CD4-positive, alpha-beta T cell (primary cell): ENCODE measurements at regions not wholly inside any gene's neighbourhood (a gene's known extent, or its start where the extent isn't known, plus 50 kb on each side); places are given as distances from the start of the nearest gene placed in this dataset.

ENCODE experiments used
- ATAC-seq: fragments of 200-7000 bp; cut with Tn5 transposase; one replicate; pipeline ENCODE4 v1.10.0; 2022; ENCODE audit warnings: mild to moderate bottlenecking; ENCODE audit not compliant: poor library complexity
- CTCF ChIA-PET: fragments of 350-600 bp; sonication (Branson Sonifier 250); formaldehyde crosslinking; loops from one replicate; lab custom pipeline; 2021; ENCODE audit warnings: antibody characterized with exemption, inconsistent platforms; lab: Charles Lee
- POLR2A ChIA-PET: fragments of 350-600 bp; sonication (Branson Sonifier 250); formaldehyde crosslinking; loops from one replicate; lab custom pipeline; 2021; ENCODE audit warnings: antibody characterized with exemption, inconsistent platforms; lab: Charles Lee
- DNase-seq, 14 experiments: peaks; one replicate each; pipeline ENCODE4 v3.0.0-alpha.2; 2013 to 2020; ENCODE audit warnings: mixed read lengths in 2 of 14
- H3K27ac ChIP-seq, 2 donors: one replicate each; pipeline versions ENCODE4 v1.5.1 to v1.7.0; 2013; ENCODE audit warnings: low read length in 2 of 2, low read depth in 1 of 2, mild to moderate bottlenecking in 1 of 2
- H3K27me3 ChIP-seq, 2 experiments: 1 replicate in 1 of 2; 2 replicates in 1 of 2; pipeline versions ENCODE4 v1.6.1 to v1.7.0; 2013; ENCODE audit warnings: low read length in 2 of 2, control low read depth in 1 of 2, mild to moderate bottlenecking in 1 of 2, moderate library complexity in 1 of 2; ENCODE audit not compliant: insufficient read depth in 2 of 2, control insufficient read depth in 1 of 2
- H3K36me3 ChIP-seq: one replicate; pipeline ENCODE4 v1.6.1; 2013; ENCODE audit warnings: low read length, control low read depth; ENCODE audit not compliant: insufficient read depth
- H3K4me1 ChIP-seq: one replicate; pipeline ENCODE4 v1.6.1; 2013; ENCODE audit warnings: low read length, control low read depth; ENCODE audit not compliant: insufficient read depth
- H3K4me3 ChIP-seq: one replicate; pipeline ENCODE4 v1.5.1; 2013; ENCODE audit warnings: mild to moderate bottlenecking, low read length, moderate library complexity
- H3K9me3 ChIP-seq, 2 experiments: 1 replicate in 1 of 2; 2 replicates in 1 of 2; pipeline versions ENCODE4 v1.6.1 to v1.7.0; 2013; ENCODE audit warnings: low read length in 2 of 2, mild to moderate bottlenecking in 2 of 2, control low read depth in 1 of 2, moderate library complexity in 1 of 2; ENCODE audit not compliant: control insufficient read depth in 1 of 2, insufficient read depth in 1 of 2
- H3K27ac Mint-ChIP-seq: one replicate; pipeline ENCODE4 v1.8.0; 2020; ENCODE audit warnings: mixed read lengths
- H3K27me3 Mint-ChIP-seq: one replicate; pipeline ENCODE4 v1.8.0; 2021; ENCODE audit warnings: mixed read lengths
- H3K36me3 Mint-ChIP-seq: one replicate; pipeline ENCODE4 v1.8.0; 2021; ENCODE audit warnings: low read depth, mixed read lengths
- H3K4me1 Mint-ChIP-seq: one replicate; pipeline ENCODE4 v1.8.0; 2021; ENCODE audit warnings: low read depth, mixed read lengths
- H3K4me3 Mint-ChIP-seq: one replicate; pipeline ENCODE4 v1.8.0; 2020; ENCODE audit warnings: mild to moderate bottlenecking, mixed read lengths
- H3K9me3 Mint-ChIP-seq: one replicate; pipeline ENCODE4 v1.8.0; 2020; ENCODE audit warnings: mixed read lengths
- intact Hi-C, 2 experiments: fragments of 100-400 bp; cut with DNase I in 1 of 2; cut with micrococcal nuclease in 1 of 2; formaldehyde crosslinking; loops; one replicate each; pipeline versions ENCODE4 v1.15.1 to v1.9.0; 2023 to 2025; cut with DNase I, micrococcal nuclease
- TF ChIP-seq, protein P1 (sequence below): fragments of 200-600 bp; IDR thresholded peaks from one replicate; pipeline ENCODE4 v1.8.0; 2022; ENCODE audit warnings: antibody characterized with exemption, mild to moderate bottlenecking

GRCh38 chr3:182349051-182349450 lies 444.3 kb upstream of the ATP11B start:
- Histone ChIP-seq H3K9me3 (no peaks in the 10 kb centered on the region), H3K4me3 (no peak overlapping the region), H3K36me3 (no peaks in the 10 kb centered on the region), H3K27me3 (no peaks in the 10 kb centered on the region), H3K4me1 (no peaks in the 10 kb centered on the region), H3K27ac (no peak overlapping the region)
- ChIA-PET POLR2A (no interaction called here), CTCF (no interaction called here)
- TF ChIP-seq, protein P1, sequence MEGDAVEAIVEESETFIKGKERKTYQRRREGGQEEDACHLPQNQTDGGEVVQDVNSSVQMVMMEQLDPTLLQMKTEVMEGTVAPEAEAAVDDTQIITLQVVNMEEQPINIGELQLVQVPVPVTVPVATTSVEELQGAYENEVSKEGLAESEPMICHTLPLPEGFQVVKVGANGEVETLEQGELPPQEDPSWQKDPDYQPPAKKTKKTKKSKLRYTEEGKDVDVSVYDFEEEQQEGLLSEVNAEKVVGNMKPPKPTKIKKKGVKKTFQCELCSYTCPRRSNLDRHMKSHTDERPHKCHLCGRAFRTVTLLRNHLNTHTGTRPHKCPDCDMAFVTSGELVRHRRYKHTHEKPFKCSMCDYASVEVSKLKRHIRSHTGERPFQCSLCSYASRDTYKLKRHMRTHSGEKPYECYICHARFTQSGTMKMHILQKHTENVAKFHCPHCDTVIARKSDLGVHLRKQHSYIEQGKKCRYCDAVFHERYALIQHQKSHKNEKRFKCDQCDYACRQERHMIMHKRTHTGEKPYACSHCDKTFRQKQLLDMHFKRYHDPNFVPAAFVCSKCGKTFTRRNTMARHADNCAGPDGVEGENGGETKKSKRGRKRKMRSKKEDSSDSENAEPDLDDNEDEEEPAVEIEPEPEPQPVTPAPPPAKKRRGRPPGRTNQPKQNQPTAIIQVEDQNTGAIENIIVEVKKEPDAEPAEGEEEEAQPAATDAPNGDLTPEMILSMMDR = no peak
- H3K4me1 Mint-ChIP-seq = no peaks in the 10 kb centered on the region
- ATAC-seq = no peak
- H3K9me3 Mint-ChIP-seq = no peaks in the 10 kb centered on the region
- H3K27ac Mint-ChIP-seq = no peak overlapping the region
- H3K36me3 Mint-ChIP-seq = no peaks in the 10 kb centered on the region
- no peak overlapping the region for H3K4me3 Mint-ChIP-seq
- intact Hi-C loops = no loop called here
- H3K27me3 Mint-ChIP-seq = no peaks in the 10 kb centered on the region
- DNase-seq = no peak

GRCh38 chr3:182349951-182350517 lies 443.3 kb upstream of the ATP11B start:
- H3K27ac ChIP-seq = no peak overlapping the region
- no peaks in the 10 kb centered on the region for H3K36me3 Mint-ChIP-seq
- ATAC-seq (no peak), DNase-seq (no peak)
- ChIA-PET POLR2A (no interaction called here), CTCF (no interaction called here)
- H3K4me3 ChIP-seq = no peak overlapping the region
- intact Hi-C loops = no loop called here
- no peaks in the 10 kb centered on the region for H3K27me3 ChIP-seq
- H3K4me1 ChIP-seq = no peaks in the 10 kb centered on the region
- TF ChIP-seq, protein P1 = no peak
- no peaks in the 10 kb centered on the region for H3K4me1 Mint-ChIP-seq
- H3K27me3 Mint-ChIP-seq = no peaks in the 10 kb centered on the region
- no peaks in the 10 kb centered on the region for H3K36me3 ChIP-seq
- no peaks in the 10 kb centered on the region for H3K9me3 Mint-ChIP-seq
- H3K27ac Mint-ChIP-seq = no peak overlapping the region
- no peak overlapping the region for H3K4me3 Mint-ChIP-seq
- H3K9me3 ChIP-seq = no peaks in the 10 kb centered on the region

GRCh38 chr3:182357928-182358327 lies 435.4 kb upstream of the ATP11B start:
- Histone ChIP-seq H3K4me1 (no peaks in the 10 kb centered on the region), H3K9me3 (no peaks in the 10 kb centered on the region), H3K27me3 (no peaks in the 10 kb centered on the region), H3K4me3 (no peak overlapping the region), H3K27ac (no peak overlapping the region), H3K36me3 (no peaks in the 10 kb centered on the region)
- TF ChIP-seq, protein P1 = no peak
- intact Hi-C loops = no loop called here
- Mint-ChIP-seq H3K9me3 (no peaks in the 10 kb centered on the region), H3K27me3 (no peaks in the 10 kb centered on the region), H3K4me1 (no peaks in the 10 kb centered on the region), H3K27ac (no peak overlapping the region), H3K36me3 (no peaks in the 10 kb centered on the region), H3K4me3 (no peak overlapping the region)
- POLR2A ChIA-PET = no interaction called here
- DNase-seq (no peak), ATAC-seq (no peak)
- CTCF ChIA-PET = no interaction called here
